Common myeloid progenitor, CD34-positive (primary cell): ENCODE measurements at regions not wholly inside any gene's neighbourhood (a gene's known extent, or its start where the extent isn't known, plus 50 kb on each side); places are given as distances from the start of the nearest gene placed in this dataset.
"Not testable (repeated sequence)": the region's sequence is repeated elsewhere in the genome, so short reads cannot be mapped to it uniquely, and the experiment has no call there.

Source experiments
- CTCF ChIA-PET: fragments of 350-600 bp; sonication (Branson Sonifier 250); formaldehyde crosslinking; loops from one replicate; lab custom pipeline; 2021; ENCODE audit warnings: antibody characterized with exemption; lab: Charles Lee
- POLR2A ChIA-PET: fragments of 350-600 bp; sonication (Branson Sonifier 250); formaldehyde crosslinking; loops from one replicate; lab custom pipeline; 2021; ENCODE audit warnings: antibody characterized with exemption; lab: Charles Lee
- DNase-seq, 3 donors: peaks; one replicate each; pipeline versions ENCODE4 v3.0.0 to v3.0.0-alpha.2; 2013
- H3K27ac ChIP-seq, 2 experiments: 1 replicate in 1 of 2; 2 replicates in 1 of 2; pipeline ENCODE4 v1.7.0; 2013; ENCODE audit warnings: inconsistent platforms in 2 of 2, low read length in 2 of 2, mild to moderate bottlenecking in 2 of 2, low read depth in 1 of 2, moderate library complexity in 1 of 2; ENCODE audit not compliant: severe bottlenecking in 2 of 2, insufficient read depth in 1 of 2, poor library complexity in 1 of 2
- H3K27me3 ChIP-seq, 5 experiments: replicated peaks in 2 of 5; 1 replicate in 3 of 5; 2 replicates in 2 of 5; pipeline versions ENCODE4 v1.6.1 to v1.7.0; 2013; ENCODE audit warnings: low read length in 4 of 5, mild to moderate bottlenecking in 2 of 5, moderate library complexity in 2 of 5, inconsistent platforms in 1 of 5; ENCODE audit not compliant: insufficient read depth in 5 of 5, control insufficient read depth in 4 of 5
- H3K36me3 ChIP-seq, 4 experiments: 1 replicate in 2 of 4; 2 replicates in 2 of 4; pipeline versions ENCODE4 v1.6.1 to v1.7.0; 2013; ENCODE audit warnings: low read length in 3 of 4, control low read depth in 1 of 4, mild to moderate bottlenecking in 1 of 4; ENCODE audit not compliant: control insufficient read depth in 4 of 4, insufficient read depth in 4 of 4
- H3K4me1 ChIP-seq, 4 experiments: 1 replicate in 3 of 4; 2 replicates in 1 of 4; pipeline versions ENCODE4 v1.6.1 to v1.7.1; 2013; ENCODE audit warnings: low read length in 3 of 4, mild to moderate bottlenecking in 3 of 4, control low read depth in 1 of 4, inconsistent platforms in 1 of 4, moderate library complexity in 1 of 4; ENCODE audit not compliant: control insufficient read depth in 4 of 4, insufficient read depth in 4 of 4; ENCODE audit errors: control extremely low read depth in 1 of 4
- H3K4me3 ChIP-seq, 7 experiments: 1 replicate in 4 of 7; 2 replicates in 3 of 7; pipeline versions ENCODE4 v1.5.1 to v1.7.0; 2013; ENCODE audit warnings: mild to moderate bottlenecking in 7 of 7, low read length in 6 of 7, moderate library complexity in 6 of 7, inconsistent platforms in 2 of 7, low read depth in 2 of 7, control low read depth in 1 of 7; ENCODE audit not compliant: insufficient read depth in 4 of 7, control insufficient read depth in 1 of 7; ENCODE audit errors: extremely low read depth in 1 of 7
- H3K9me3 ChIP-seq, 5 experiments: 1 replicate in 4 of 5; 2 replicates in 1 of 5; pipeline versions ENCODE4 v1.6.1 to v1.7.1; 2013; ENCODE audit warnings: low read length in 4 of 5, mild to moderate bottlenecking in 2 of 5, inconsistent platforms in 1 of 5, low read depth in 1 of 5, moderate library complexity in 1 of 5; ENCODE audit not compliant: control insufficient read depth in 4 of 5, insufficient read depth in 2 of 5; ENCODE audit errors: control extremely low read depth in 1 of 5
- WGBS: methylation state at CpG from one replicate; pipeline ENCODE4 v1.1.5; 2013; ENCODE audit not compliant: insufficient coverage; 5-methylcytosine and 5-hydroxymethylcytosine counted together

GRCh38 chr1:69120126-69120741, 447.5 kb upstream of the LRRC7 start:
- H3K4me3 ChIP-seq, POLR2A ChIA-PET, H3K27me3 ChIP-seq, CTCF ChIA-PET, H3K36me3 ChIP-seq, H3K4me1 ChIP-seq, H3K27ac ChIP-seq, H3K9me3 ChIP-seq, DNase-seq: not testable (repeated sequence)
- WGBS, result 94% methylated on average over 22 of the region's 24 CpGs

GRCh38 chr1:69120817-69121216, 446.9 kb upstream of the LRRC7 start:
- Histone ChIP-seq H3K27ac (no peak overlapping the region), H3K4me3 (no peak overlapping the region), H3K27me3 (no peaks in the 10 kb centered on the region), H3K36me3 (no peaks in the 10 kb centered on the region), H3K4me1 (no peaks in the 10 kb centered on the region), H3K9me3 (peaks cover 0 to 2% (median 0%) of the 10 kb centered on the region in 5 experiments)
- 93% methylated on average over 2 of the region's 3 CpGs for WGBS
- CTCF ChIA-PET, result no interaction called here
- POLR2A ChIA-PET, result no interaction called here
- DNase-seq, result no peak

- Histone ChIP-seq H3K27ac (no peak overlapping the region), H3K4me1 (no peaks in the 10 kb centered on the region), H3K9me3 (peaks cover 0 to 2% (median 0%) of the 10 kb centered on the region in 5 experiments), H3K27me3 (no peaks in the 10 kb centered on the region), H3K4me3 (no peak overlapping the region), H3K36me3 (no peaks in the 10 kb centered on the region)
- POLR2A ChIA-PET, result no interaction called here
- DNase-seq, result no peak
- no CpG with 5 or more reads among the region's 1 CpG for WGBS
- CTCF ChIA-PET, result no interaction called here
Measured at GRCh38 chr1:69121723-69122122, 446.0 kb upstream of the LRRC7 start.

- POLR2A ChIA-PET, result no interaction called here
Measured at GRCh38 chr1:69122373-69122772, 445.3 kb upstream of the LRRC7 start.

GRCh38 chr1:69123486-69123885, 444.2 kb upstream of the LRRC7 start:
- Histone ChIP-seq H3K4me3 (no peak overlapping the region), H3K4me1 (no peaks in the 10 kb centered on the region), H3K27me3 (no peaks in the 10 kb centered on the region), H3K27ac (no peak overlapping the region), H3K9me3 (peaks cover 0 to 2% (median 0%) of the 10 kb centered on the region in 5 experiments), H3K36me3 (no peaks in the 10 kb centered on the region)
- no CpG with 5 or more reads among the region's 1 CpG for WGBS
- no peak for DNase-seq
- CTCF ChIA-PET, result no interaction called here
- POLR2A ChIA-PET, result no interaction called here

More at GRCh38 chr1:69122373-69122772, 445.3 kb upstream of the LRRC7 start:
- DNase-seq, result no peak
- Histone ChIP-seq H3K36me3 (no peaks in the 10 kb centered on the region), H3K4me1 (no peaks in the 10 kb centered on the region), H3K9me3 (peaks cover 0 to 2% (median 0%) of the 10 kb centered on the region in 5 experiments), H3K27me3 (no peaks in the 10 kb centered on the region), H3K27ac (no peak overlapping the region), H3K4me3 (no peak overlapping the region)
- 94% methylated on average over 2 of the region's 2 CpGs for WGBS
- CTCF ChIA-PET, result no interaction called here

- no CpG with 5 or more reads among the region's 1 CpG for WGBS
- no peak for DNase-seq
- POLR2A ChIA-PET, result no interaction called here
Measured at GRCh38 chr1:69126796-69127195, 440.9 kb upstream of the LRRC7 start.

GRCh38 chr1:69128204-69128603, 439.5 kb upstream of the LRRC7 start:
- DNase-seq, result no peak
- no peaks in the 10 kb centered on the region for H3K27me3 ChIP-seq
- H3K9me3 ChIP-seq, result no peaks in the 10 kb centered on the region
- no peak overlapping the region for H3K4me3 ChIP-seq
- ChIA-PET POLR2A (no interaction called here), CTCF (no interaction called here)
- no peaks in the 10 kb centered on the region for H3K36me3 ChIP-seq
- no peak overlapping the region for H3K27ac ChIP-seq
- H3K4me1 ChIP-seq, result no peaks in the 10 kb centered on the region
- 90% methylated on average over 2 of the region's 4 CpGs for WGBS

More at GRCh38 chr1:69126796-69127195, 440.9 kb upstream of the LRRC7 start:
- CTCF ChIA-PET, result interaction anchor here (0.9 kb wide), 1 partner anchor 409 kb away, joined by 3 read pairs; no protein-coding TSS in a partner anchor
- H3K4me1 ChIP-seq, result no peaks in the 10 kb centered on the region
- H3K27me3 ChIP-seq, result no peaks in the 10 kb centered on the region
- H3K27ac ChIP-seq, result no peak overlapping the region
- no peaks in the 10 kb centered on the region for H3K9me3 ChIP-seq
- H3K36me3 ChIP-seq, result no peaks in the 10 kb centered on the region
- H3K4me3 ChIP-seq, result no peak overlapping the region
